Neural cell (in vitro differentiated cells): ENCODE measurements at regions not wholly inside any gene's neighbourhood (a gene's known extent, or its start where the extent isn't known, plus 50 kb on each side); places are given as distances from the start of the nearest gene placed in this dataset.

Experiments
- H2AFZ ChIP-seq: fragments of 200-600, 300-800 bp; sonication (generic), shearing (Covaris generic); 2 replicates; pipeline ENCODE4 v1.6.0; 2014; ENCODE audit warnings: low read depth, mild to moderate bottlenecking, antibody characterized with exemption, low read length, moderate library complexity
- H3F3A ChIP-seq: fragments of 200-600 bp; shearing (Covaris generic); 2 replicates; pipeline ENCODE4 v1.6.1; 2016; ENCODE audit warnings: mild to moderate bottlenecking, moderate library complexity, mixed read lengths, antibody characterized with exemption, low read length; ENCODE audit not compliant: insufficient read depth, poor library complexity, severe bottlenecking
- H3K27ac ChIP-seq: fragments of 200-600, 300-800 bp; sonication (generic), shearing (Covaris generic); 2 replicates; pipeline ENCODE4 v1.5.1; 2014; ENCODE audit warnings: mild to moderate bottlenecking, low read length, moderate library complexity
- H3K27me3 ChIP-seq: fragments of 300-800, 200-600 bp; sonication (generic), shearing (Covaris generic); 2 replicates; pipeline ENCODE4 v1.6.0; 2014; ENCODE audit warnings: mild to moderate bottlenecking, low read depth, low read length, moderate library complexity; ENCODE audit not compliant: insufficient read depth
- H3K36me3 ChIP-seq: fragments of 300-800, 200-600 bp; sonication (generic), shearing (Covaris generic); 2 replicates; pipeline ENCODE4 v1.5.1; 2014; ENCODE audit warnings: mild to moderate bottlenecking, antibody characterized with exemption, low read length, moderate library complexity; ENCODE audit not compliant: insufficient read depth
- H3K4me2 ChIP-seq: fragments of 300-800, 200-600 bp; sonication (generic), shearing (Covaris generic); 2 replicates; pipeline ENCODE4 v1.6.0; 2014; ENCODE audit warnings: mild to moderate bottlenecking, low read length
- H3K4me3 ChIP-seq: fragments of 300-800, 200-600 bp; sonication (generic), shearing (Covaris generic); 2 replicates; pipeline ENCODE4 v1.5.1; 2014; ENCODE audit warnings: mild to moderate bottlenecking, low read length, moderate library complexity
- H3K79me2 ChIP-seq: fragments of 200-600 bp; shearing (Covaris generic); replicated peaks from 2 replicates; pipeline ENCODE4 v1.6.0; 2014; ENCODE audit warnings: mild to moderate bottlenecking, low read length, moderate library complexity; ENCODE audit not compliant: insufficient read depth
- H3K9ac ChIP-seq: fragments of 300-800, 200-600 bp; sonication (generic), shearing (Covaris generic); 2 replicates; pipeline ENCODE4 v1.6.1; 2016; ENCODE audit warnings: mild to moderate bottlenecking, low read length, mixed read lengths
- H3K9me2 ChIP-seq: fragments of 200-600 bp; shearing (Covaris generic); 2 replicates; pipeline ENCODE4 v1.6.1; 2016; ENCODE audit warnings: mild to moderate bottlenecking, low read length, mixed read lengths; ENCODE audit not compliant: insufficient read depth
- H3K9me3 ChIP-seq: fragments of 200-600, 300-800 bp; sonication (generic), shearing (Covaris generic); 2 replicates; pipeline ENCODE4 v1.6.1; 2016; ENCODE audit warnings: mild to moderate bottlenecking, mixed run types, low read length, moderate library complexity, mixed read lengths
- H4K20me1 ChIP-seq: fragments of 200-600 bp; shearing (Covaris generic); 2 replicates; pipeline ENCODE4 v1.6.1; 2016; ENCODE audit warnings: mild to moderate bottlenecking, mixed run types; ENCODE audit not compliant: insufficient read depth
- EP300 ChIP-seq: fragments of 450-650 bp; conservative IDR thresholded peaks from 2 replicates; pipeline ENCODE4 v1.6.1; 2014; ENCODE audit warnings: antibody characterized with exemption, mild to moderate bottlenecking, moderate library complexity; ENCODE audit not compliant: poor library complexity, severe bottlenecking
- EZH2 ChIP-seq: fragments of 200-600, 300-800 bp; shearing (Covaris generic), sonication (generic); IDR thresholded peaks from 2 replicates; pipeline ENCODE4 v1.6.1; 2014; ENCODE audit warnings: antibody characterized with exemption, low read length, borderline replicate concordance, mild to moderate bottlenecking; ENCODE audit not compliant: insufficient read depth, poor library complexity, severe bottlenecking
- MXI1 ChIP-seq: fragments of 450-650 bp; conservative IDR thresholded peaks from 2 replicates; pipeline ENCODE4 v1.6.1; 2014; ENCODE audit warnings: antibody characterized with exemption, mild to moderate bottlenecking; ENCODE audit not compliant: poor library complexity, severe bottlenecking
- POLR2AphosphoS5 ChIP-seq: IDR thresholded peaks from 2 replicates; pipeline ENCODE4 v1.6.1; 2012
- RAD21 ChIP-seq: fragments of 450-650 bp; conservative IDR thresholded peaks from 2 replicates; pipeline ENCODE4 v1.6.1; 2014; ENCODE audit warnings: antibody characterized with exemption, mild to moderate bottlenecking, moderate library complexity
- SMC3 ChIP-seq: fragments of 450-650 bp; conservative IDR thresholded peaks from 2 replicates; pipeline ENCODE4 v1.6.1; 2014; ENCODE audit warnings: antibody characterized with exemption, mild to moderate bottlenecking, moderate library complexity; ENCODE audit not compliant: poor library complexity
- TAF1 ChIP-seq: IDR thresholded peaks from 2 replicates; pipeline ENCODE4 v1.6.1; 2012; ENCODE audit warnings: low read depth
- TF ChIP-seq, protein P1 (sequence below): fragments of 450-650 bp; IDR thresholded peaks from 2 replicates; pipeline ENCODE4 v1.5.1; 2014; ENCODE audit warnings: antibody characterized with exemption, mild to moderate bottlenecking, moderate library complexity; ENCODE audit not compliant: poor library complexity, severe bottlenecking
- TF ChIP-seq, protein P2 (sequence below): IDR thresholded peaks from 2 replicates; pipeline ENCODE4 v1.6.1; 2012; ENCODE audit warnings: borderline replicate concordance

DNA sequence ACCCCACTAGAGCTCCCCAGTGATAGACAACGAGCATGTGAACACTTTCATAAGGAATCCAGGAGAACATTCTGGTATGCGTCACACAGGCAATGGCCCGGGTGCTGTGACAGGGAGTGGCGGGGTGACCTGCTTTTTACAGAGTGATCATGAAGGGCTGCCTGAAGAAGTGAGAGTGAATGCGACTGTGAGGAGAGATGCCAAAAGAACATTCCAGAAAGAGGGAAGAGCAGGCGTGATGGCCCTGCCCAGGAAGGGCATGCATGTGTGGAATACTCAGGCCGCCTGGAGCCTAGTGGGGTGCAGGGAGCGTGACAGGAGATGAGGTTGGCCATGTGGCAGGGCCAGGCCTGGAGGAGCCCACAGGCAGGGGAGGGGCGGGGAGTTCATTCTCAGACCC lies 53.8 kb downstream of the FZD10 start:
- no peaks in the 10 kb centered on the region for H4K20me1 ChIP-seq
- H3K79me2 ChIP-seq, result no peaks in the 10 kb centered on the region
- no peaks in the 10 kb centered on the region for H3K9me2 ChIP-seq
- no peak overlapping the region for H3K4me3 ChIP-seq
- no peaks in the 10 kb centered on the region for H3K27me3 ChIP-seq
- no peaks in the 10 kb centered on the region for H3F3A ChIP-seq
- H3K36me3 ChIP-seq, result no peaks in the 10 kb centered on the region
- no peak overlapping the region for H3K27ac ChIP-seq
- no peak overlapping the region for H2AFZ ChIP-seq
- no peaks in the 10 kb centered on the region for H3K9me3 ChIP-seq
- TF ChIP-seq RAD21 (no peak), MXI1 (no peak), EZH2 (no peak), SMC3 (no peak), POLR2AphosphoS5 (no peak), TAF1 (no peak), EP300 (no peak)
- TF ChIP-seq, protein P1, sequence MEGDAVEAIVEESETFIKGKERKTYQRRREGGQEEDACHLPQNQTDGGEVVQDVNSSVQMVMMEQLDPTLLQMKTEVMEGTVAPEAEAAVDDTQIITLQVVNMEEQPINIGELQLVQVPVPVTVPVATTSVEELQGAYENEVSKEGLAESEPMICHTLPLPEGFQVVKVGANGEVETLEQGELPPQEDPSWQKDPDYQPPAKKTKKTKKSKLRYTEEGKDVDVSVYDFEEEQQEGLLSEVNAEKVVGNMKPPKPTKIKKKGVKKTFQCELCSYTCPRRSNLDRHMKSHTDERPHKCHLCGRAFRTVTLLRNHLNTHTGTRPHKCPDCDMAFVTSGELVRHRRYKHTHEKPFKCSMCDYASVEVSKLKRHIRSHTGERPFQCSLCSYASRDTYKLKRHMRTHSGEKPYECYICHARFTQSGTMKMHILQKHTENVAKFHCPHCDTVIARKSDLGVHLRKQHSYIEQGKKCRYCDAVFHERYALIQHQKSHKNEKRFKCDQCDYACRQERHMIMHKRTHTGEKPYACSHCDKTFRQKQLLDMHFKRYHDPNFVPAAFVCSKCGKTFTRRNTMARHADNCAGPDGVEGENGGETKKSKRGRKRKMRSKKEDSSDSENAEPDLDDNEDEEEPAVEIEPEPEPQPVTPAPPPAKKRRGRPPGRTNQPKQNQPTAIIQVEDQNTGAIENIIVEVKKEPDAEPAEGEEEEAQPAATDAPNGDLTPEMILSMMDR, result no peak
- TF ChIP-seq, protein P2, sequence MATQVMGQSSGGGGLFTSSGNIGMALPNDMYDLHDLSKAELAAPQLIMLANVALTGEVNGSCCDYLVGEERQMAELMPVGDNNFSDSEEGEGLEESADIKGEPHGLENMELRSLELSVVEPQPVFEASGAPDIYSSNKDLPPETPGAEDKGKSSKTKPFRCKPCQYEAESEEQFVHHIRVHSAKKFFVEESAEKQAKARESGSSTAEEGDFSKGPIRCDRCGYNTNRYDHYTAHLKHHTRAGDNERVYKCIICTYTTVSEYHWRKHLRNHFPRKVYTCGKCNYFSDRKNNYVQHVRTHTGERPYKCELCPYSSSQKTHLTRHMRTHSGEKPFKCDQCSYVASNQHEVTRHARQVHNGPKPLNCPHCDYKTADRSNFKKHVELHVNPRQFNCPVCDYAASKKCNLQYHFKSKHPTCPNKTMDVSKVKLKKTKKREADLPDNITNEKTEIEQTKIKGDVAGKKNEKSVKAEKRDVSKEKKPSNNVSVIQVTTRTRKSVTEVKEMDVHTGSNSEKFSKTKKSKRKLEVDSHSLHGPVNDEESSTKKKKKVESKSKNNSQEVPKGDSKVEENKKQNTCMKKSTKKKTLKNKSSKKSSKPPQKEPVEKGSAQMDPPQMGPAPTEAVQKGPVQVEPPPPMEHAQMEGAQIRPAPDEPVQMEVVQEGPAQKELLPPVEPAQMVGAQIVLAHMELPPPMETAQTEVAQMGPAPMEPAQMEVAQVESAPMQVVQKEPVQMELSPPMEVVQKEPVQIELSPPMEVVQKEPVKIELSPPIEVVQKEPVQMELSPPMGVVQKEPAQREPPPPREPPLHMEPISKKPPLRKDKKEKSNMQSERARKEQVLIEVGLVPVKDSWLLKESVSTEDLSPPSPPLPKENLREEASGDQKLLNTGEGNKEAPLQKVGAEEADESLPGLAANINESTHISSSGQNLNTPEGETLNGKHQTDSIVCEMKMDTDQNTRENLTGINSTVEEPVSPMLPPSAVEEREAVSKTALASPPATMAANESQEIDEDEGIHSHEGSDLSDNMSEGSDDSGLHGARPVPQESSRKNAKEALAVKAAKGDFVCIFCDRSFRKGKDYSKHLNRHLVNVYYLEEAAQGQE, result no peak
- H3K4me2 ChIP-seq, result no peak overlapping the region
- no peak overlapping the region for H3K9ac ChIP-seq

DNA sequence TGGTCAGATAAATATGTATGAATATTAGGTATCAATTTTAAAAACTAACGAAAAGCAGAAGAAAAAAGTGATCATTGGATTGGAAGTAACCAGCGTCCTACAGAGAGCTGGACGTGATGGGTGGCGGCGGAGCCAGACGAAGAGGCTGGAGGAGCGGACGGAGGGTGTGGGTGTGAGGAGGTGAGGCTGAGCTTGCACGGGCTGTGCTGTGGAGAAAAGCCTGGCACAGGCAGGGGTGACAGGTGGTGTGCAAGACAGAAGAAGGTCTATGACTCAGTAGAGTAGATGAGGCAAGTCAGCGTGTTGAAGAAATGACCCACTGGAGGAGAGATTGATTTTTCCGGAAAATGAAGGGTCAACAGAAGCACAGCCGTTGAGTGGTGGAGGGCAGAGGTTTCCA lies 56.4 kb downstream of the FZD10 start:
- H3K9me3 ChIP-seq, result peaks cover 3% of the 10 kb centered on the region
- no peak overlapping the region for H3K27ac ChIP-seq

More for the DNA sequence above, 56.4 kb downstream of the FZD10 start:
- Histone ChIP-seq H2AFZ (no peak overlapping the region), H4K20me1 (no peaks in the 10 kb centered on the region), H3F3A (no peaks in the 10 kb centered on the region), H3K9me2 (no peaks in the 10 kb centered on the region), H3K27me3 (no peaks in the 10 kb centered on the region), H3K4me2 (no peak overlapping the region), H3K36me3 (no peaks in the 10 kb centered on the region), H3K4me3 (no peak overlapping the region), H3K9ac (no peak overlapping the region), H3K79me2 (no peaks in the 10 kb centered on the region)
- TF ChIP-seq EP300, result no peak
- TF ChIP-seq POLR2AphosphoS5, result no peak
- no peak for TF ChIP-seq RAD21
- TF ChIP-seq, protein P2, result no peak
- TF ChIP-seq EZH2, result no peak
- TF ChIP-seq SMC3, result no peak
- TF ChIP-seq, protein P1, result no peak
- no peak for TF ChIP-seq TAF1
- no peak for TF ChIP-seq MXI1
